ENCODE measurements at regions not wholly inside any gene's neighbourhood (a gene's known extent, or its start where the extent isn't known, plus 50 kb on each side); places are given as distances from the start of the nearest gene placed in this dataset.

GRCh38 chr15:52960283-52960682, 170.1 kb upstream of the ONECUT1 start:
- TF ChIP-seq CTCF (conservative IDR thresholded peaks at IDR 0.05): peak; percentile 9; the same call in 1 of the 2 replicates
- no peak for TF ChIP-seq ZFX (IDR thresholded peaks at IDR 0.05)

All from C4-2B (cell line).